NCI-H526 treated with DMSO at 0.1 percent for 48 hours (cell line): ENCODE measurements at regions not wholly inside any gene's neighbourhood (a gene's known extent, or its start where the extent isn't known, plus 50 kb on each side); places are given as distances from the start of the nearest gene placed in this dataset.
"Not testable (repeated sequence)": the region's sequence is repeated elsewhere in the genome, so short reads cannot be mapped to it uniquely, and the experiment has no call there.

ENCODE experiments used
- DNase-seq: peaks from one replicate; lab custom pipeline; 2025; lab: John Stamatoyannopoulos, UW

DNA sequence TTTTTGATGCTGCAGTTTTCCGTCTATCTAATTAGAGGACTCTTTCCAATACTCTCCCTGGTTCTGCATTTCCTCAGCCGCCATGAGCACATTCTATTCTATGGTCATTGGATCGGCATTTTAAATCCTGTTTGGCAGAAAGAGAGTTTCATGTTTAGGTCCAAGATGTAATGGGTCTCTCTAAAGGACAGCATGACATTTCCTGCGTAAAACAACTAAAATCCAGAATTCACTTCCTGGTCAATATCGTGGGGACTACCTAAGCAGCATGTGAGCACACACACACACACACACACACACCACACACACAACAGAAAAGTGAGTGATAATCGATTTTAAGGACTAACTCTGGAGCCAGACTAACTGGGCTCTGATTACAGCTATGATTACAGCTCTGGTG is 757.1 kb upstream of the TPTE start:
- DNase-seq: not testable (repeated sequence)

DNA sequence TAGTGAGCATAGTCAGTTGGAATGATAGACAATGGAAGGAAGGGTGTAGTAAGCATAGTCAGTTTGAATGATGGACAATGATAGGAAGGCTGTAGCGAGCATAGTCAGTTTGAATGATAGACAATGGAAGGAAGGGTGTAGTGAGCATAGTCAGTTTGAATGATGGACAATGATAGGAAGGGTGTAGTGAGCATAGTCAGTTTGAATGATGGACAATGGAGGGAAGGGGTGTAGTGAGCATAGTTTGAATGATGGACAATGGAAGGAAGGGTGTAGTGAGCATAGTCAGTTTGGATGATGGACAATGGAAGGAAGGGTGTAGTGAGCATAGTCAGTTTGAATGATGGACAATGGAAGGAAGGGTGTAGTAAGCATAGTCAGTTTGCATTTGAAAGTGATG is 755.8 kb upstream of the TPTE start:
- DNase-seq: not testable (repeated sequence)

DNA sequence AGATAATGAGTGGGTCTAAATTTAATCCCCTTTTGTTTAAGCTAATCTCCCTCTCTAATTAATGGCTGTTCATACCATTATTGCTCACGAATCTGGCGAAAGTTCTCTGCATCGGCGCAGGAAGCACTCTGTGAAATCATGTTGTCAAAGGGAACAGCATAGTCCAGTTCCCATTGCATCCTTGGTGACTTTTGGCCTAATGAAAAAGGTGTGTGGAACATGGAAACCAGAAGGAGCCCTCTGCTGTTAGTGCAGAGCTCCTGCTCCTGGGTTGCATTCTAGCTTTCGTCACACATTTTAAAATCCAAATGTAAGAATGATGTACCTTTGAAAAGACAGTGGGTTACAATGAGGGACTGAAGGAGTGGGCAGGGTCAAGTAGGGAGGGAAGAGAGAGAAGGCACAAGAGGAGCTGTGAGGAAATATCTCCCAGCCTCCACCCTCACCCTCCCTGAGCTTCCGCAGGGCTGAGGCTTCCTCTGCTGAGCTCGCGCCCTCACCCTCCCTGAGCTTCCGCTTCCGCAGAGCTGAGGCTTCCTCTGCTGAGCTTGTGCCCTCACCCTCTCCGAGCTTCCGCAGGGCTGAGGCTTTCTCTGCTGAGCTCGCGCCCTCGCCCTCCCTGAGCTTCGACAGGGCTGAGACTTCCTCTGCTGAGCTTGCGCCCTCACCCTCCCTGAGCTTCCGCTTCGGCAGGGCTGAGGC is 754.3 kb upstream of the TPTE start:
- DNase-seq: not testable (repeated sequence)

DNA sequence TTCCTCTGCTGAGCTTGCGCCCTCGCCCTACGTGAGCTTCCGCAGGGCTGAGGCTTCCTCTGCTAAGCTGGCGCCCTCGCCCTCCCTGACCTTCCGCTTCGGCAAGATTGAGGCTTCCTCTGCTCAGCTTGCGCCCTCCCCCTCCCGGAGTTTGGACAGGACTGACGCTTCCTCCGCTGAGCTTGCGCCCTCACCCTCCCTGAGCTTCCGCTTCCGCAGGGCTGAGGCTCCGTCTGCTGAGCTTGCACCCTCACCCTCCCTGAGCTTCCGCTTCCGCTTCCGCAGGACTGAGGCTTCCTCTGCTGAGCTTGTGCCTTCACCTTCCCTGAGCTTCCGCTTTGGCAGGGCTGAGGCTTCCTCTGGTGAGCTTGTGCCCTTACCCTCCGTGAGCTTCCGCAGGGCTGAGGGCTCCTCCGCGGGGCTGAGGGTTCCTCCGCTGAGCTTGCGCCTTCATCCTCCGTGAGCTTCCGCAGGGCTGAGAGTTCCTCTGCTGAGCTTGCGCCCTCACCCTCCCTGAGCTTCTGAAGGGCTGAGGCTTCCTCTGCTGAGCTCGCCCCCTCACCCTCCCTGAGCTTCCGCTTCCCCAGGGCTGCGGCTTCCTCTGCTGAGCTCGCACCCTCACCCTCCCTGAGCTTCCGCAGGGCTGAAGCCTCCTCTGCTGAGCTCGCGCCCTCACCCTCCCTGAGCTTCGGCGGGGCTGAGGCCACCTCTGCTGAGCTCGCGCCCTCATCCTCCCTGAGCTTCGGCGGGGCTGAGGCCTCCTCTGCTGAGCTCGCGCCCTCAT is 753.6 kb upstream of the TPTE start:
- DNase-seq: no peak

DNA sequence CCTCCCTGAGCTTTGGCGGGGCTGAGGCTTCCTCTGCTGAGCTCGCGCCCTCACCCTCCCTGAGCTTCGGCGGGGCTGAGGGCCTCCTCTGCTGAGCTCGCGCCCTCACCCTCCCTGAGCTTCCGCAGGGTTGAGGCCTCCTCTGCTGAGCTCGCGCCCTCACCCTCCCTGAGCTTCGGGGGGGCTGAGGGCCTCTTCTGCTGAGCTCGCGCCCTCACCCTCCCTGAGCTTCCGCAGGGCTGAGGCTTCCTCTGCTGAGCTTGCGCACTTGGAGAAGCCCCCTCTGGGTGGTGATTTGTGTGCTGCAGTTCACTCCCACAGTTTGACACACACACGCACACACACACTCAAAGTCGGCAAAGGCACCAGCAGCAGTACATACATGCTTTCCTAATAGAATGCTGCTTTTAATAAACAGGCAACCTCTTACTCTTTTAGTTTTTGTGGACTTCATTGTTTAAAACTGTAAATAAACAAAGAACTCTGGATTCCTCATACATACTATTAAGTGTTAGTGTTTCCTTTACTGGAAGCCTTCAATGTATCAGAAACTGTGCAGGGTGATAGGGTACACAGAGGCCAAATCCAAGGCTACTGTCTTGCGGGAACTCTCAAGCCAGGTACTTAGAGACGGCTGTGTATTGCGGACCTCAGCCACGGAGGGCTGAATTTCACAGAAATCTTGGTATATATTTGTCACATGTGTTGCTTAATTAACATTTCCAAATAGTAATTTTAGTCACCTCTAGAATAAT is 752.8 kb upstream of the TPTE start:
- DNase-seq: not testable (repeated sequence)

DNA sequence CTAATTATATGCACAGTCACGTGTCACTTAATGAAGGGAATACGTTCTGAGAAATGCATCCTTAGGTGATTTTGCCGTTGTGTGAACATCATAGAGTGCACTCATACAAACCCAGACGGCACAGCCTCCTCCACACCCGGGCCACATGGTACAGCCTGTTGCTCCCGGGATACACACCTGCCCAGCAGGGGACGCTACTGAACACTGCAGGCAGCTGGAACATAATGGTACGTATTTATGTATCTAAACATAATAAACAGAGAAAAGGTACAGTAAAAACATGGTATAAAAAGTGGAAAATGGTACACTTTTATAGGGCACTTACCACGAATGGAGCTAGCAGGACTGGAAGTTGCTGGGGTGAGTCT is 752.3 kb upstream of the TPTE start:
- not testable (repeated sequence) for DNase-seq

DNA sequence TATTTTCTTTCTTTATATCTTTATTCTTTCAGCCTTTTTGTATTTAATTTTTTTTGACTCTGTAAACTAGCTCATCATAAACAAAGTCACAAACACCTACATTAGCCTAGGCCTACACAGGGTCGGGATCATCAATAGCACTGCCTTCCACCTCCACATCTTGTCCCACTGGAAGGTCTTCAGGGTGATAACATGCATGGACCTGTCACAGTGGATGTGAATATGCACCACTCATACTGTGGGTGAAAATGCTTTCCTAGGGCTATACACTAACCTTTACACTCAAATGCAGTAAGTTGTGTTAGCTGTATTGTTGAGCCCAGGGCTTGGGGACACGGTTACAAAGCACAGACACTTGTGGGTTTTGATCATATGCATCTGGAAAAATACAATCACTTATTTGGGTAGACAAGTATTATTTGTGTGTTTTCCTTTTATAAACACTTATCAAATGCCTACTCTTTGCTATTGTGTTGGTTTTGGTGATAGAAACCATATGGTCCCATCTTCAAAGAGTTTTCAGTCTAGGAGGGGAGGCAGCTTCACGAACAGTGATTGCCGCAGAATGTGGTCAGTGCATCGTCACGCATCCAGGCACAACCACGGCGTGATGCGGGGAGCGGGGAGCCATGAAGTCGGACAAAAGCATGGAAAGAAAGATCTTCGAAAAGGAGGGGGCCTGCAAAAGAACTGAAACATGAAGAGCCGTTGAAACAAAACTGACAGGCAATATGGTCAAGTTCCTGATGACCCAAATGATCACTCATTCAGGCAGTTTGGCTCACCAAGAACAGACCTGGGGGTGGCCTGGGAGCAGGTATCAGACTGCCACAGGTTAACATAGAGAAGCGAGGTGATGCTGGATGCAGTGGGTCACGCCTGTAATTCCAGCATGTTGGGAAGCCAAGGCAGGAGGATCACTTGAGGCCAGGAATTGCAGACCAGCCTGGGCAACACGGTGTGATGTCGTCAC is 751.4 kb upstream of the TPTE start:
- not testable (repeated sequence) for DNase-seq

DNA sequence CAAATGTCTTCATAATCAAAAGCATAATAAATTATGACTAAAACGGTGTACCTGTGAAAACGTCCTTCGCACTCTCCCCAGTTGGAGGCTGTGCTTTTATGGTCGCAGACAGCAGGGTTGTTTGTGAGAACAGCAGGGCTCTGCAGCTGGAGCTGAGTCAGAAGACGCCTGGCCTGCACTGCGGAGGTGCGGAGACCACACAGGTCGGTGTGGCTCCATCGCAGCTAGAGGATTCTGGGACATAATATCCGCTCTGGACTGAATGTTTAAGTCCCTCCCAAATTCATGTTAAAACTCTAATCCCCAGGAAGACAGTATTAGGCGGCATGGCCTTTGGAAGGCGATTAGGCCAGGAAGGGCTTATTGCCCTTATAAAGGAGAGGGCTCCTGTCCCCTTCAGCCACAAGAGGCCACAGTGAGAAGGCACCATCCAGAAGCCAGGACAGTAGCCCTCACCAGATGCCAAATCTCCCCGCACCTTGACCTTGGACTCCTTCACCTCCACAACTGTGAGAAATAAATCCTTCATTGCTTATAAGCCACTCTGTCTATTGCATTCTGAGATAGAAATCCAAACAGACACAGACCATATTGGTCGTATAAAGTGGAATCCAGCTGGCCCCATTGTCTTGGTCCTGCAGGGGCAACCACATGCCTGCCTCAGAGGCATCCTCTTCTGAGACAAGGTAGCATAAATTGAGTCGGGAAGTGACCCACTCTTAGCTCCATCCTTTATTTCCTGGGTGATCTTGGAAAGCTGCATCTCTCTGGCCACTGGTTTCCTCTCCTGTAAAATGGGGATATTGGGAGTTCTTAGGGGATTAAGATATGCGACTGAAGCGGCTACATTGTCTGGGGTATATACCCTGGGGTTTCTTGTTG is 749.7 kb upstream of the TPTE start:
- DNase-seq: not testable (repeated sequence)

DNA sequence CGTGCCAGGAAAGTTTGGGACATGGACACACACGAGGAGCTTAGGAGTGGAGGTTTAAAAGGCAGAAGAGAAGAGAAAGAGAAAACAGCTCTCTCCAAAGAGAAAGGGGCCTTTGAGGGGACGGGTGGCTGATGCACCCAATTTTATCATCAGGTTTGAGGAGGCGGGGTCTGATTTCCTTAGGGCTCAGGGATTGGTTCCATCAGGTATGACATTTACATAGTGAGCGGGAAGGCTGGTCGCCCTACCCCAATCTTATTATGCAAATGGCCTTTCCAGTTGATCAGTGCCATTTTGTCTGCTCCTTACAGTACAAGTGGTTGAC is 749.1 kb upstream of the TPTE start:
- no peak for DNase-seq

DNA sequence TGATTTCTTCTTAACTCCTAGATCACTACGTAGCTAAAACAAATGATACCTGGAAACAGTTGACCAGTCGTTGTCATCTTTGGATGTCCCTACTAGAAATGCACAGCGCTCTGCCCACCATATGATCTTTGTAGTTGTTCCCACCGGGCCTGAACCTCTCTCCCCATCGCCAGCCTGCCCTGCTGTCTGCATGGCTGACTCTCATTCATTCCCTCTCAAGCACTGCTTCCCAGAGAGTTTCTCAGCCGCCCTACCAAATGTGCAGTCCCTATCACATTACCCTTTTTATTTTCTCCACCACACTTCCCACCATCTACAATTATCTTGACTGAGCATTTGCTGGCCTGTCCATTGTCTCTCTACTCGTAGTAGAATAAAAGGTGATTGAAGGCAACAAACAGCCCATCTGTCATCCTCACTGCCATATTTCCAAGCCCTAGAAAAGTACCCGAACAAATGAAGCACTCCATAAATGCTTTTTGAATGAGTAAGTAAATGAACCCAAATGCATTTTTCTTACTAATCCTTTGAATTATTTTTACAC is 748.4 kb upstream of the TPTE start:
- not testable (repeated sequence) for DNase-seq

DNA sequence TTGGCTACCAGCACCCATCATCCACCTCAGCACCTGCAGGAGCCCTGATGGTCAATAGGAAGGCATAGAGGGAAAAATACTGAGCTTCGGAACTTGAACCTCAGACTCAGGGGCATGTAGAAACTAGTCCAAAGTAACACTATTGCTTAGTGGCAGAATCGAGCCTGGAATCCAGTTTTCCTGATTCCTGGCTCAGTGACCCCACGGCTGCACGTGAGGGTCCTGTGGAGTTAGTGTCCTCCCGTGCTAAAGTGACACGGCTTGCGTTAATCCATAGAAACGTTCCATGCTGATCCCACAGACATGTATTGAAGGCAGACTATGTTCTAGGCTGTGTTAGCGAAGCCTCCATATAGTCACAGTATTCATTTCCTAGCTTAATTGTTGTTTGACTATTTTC is 747.0 kb upstream of the TPTE start:
- no peak for DNase-seq

DNA sequence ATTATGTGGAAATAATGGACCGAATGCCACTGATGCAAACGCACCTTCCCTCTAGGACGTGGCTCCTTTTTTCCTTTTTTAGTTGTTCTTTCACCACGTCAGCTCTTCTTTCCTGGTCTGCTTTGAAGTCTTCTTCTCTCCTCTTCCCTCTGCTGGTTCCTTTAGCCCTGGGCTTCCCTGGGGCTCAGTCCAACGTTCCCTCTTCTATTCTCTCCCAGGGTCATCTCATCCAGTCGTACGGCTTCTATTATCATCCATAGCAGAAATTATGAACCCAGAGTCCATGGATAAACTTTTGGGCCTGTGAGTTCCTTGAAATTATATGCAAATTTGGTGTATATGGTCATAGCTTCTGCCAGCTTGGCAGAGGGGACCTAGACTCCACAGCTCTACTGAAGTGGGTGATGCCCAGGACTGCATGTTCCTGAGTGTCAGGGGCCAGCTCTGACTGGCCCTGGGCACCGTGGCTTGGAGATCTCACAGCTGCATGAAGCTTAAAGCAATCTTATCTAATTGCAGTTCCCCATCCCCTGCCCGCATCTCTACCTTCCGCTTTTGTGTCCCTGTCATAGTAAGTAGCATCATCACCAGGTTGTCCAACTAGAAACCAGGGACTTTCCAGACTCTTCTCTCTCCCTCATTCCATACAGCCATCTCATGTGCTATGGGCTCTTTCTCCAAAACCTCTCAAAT is 746.3 kb upstream of the TPTE start:
- not testable (repeated sequence) for DNase-seq

DNA sequence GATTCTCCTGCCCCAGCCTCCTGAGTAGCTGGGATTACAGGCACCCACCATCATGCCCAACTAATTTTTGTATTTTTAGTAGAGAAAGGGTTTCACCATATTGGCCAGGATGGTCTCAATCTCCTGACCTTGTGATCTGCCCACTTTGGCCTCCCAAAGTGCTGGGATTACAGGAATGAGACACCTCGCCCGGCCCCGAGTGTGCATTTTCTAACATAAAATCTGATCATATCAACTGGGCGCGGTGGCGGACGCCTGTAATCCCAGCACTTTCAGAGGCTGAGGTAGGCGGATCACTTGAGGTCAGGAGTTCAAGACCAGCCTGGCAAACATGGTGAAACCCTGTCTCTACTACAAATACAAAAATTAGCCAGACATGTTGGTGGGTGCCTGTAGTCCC is 745.5 kb upstream of the TPTE start:
- not testable (repeated sequence) for DNase-seq

DNA sequence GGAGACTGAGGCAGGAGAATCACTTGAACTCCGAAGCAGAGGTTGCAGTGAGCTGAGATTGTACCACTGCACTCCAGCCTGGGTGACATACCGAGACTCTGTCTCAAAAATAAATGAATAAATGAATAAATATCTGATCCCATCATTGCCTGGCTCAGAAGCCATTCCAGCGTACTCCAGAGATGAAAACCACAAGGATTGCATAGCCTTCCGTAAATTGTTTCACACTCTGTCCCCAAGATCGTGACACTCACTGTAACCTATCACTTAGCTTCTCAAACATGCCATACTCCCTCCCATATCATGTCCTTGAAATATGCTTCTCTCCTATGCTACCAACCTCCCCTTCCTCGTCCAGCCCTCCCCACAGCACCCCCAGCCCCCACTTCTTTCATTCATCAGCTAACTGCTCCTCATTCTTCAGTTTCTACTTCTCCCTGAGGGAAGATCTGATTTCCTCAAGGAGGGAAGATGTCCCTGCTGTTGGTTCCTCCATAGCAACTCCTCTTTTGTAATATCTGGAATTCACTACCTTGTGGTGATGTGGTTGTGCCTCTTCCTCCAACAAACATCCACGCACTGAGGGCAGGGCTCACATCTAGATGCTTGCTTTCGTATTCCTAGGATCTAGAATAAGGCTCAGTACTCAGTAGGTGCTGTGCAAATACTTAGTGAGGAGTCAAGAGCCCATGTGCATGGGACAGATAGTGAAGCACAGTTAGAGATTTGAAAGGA is 744.9 kb upstream of the TPTE start:
- DNase-seq: not testable (repeated sequence)

DNA sequence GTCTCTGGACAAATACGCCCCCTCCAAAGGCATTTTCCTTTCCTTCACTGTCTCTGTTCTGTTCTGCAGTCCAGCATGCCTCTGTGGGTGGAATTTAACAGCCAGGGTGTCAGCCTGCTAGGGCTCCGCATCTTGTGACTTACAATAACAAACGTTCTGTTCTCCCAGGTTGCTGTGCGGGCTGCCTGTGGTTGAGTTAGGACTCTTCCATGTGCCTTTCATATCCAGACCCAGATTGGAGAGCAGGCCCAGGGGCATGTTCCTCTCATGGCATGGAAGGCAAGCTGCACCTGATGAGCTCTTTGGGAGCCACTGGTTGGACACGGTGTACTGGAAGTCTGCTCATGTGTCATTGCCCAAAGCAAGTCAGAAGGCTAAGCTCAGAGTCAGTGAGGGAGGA is 742.8 kb upstream of the TPTE start:
- not testable (repeated sequence) for DNase-seq

DNA sequence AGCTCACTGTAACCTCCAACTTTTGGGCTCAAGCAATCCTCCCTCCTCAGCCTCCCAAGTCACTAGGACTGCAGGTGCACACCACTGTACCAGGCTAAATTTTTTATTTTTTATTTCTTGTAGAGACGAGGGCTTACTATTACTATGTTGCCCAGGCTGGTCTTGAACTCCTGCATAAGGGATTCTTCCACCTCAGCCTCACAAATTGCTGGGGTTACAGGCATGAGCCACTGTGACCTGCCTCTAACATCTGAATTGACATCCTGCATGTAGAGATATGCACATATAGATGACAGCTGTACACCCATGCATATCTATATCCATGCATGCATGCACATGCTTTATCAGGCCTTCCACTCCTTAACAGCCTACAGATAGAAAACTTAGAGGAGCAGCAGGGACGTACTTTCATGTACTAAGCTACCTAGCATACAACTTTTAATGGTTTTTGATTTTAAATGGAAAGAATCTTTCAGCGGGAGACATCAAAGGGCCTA is 740.9 kb upstream of the TPTE start:
- DNase-seq: no peak

DNA sequence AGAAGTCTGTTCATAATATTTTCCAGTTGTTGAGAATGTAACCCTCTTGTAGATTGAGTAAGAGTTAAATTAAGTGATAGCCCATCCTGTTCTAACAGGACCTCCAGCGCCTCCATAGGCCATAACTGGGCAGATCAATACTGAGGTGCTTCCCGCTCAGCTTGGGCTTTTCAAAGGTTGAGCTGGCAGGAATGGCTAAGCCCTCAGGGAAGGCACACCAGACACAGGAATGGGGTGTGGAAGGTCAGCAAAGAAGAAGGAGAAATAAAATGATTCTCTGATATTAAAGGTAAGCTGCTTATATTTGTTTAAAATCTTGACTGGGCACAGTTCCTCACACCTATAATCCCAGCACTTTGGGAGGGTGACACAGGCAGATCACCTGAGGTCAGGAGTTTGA is 737.8 kb upstream of the TPTE start:
- DNase-seq: not testable (repeated sequence)

DNA sequence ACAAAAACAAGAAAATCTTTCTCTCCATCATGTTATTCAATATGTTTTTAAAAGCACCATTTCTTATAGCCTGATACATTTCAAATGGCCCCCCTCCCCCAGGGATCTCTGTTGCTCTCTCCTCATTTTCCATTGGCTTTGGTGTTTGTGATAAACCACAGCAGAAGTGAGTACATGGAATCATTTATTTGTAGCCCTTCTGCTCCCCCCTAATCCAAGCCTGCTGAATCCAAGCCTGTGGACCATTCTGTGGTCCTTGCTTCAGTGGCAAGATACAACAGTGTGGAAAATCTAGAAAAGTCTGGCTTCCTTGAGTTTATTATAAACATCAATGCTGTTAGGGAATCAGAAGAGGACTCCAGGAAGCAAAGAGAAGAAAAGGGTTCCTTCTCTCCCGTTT is 737.2 kb upstream of the TPTE start:
- DNase-seq: not testable (repeated sequence)

DNA sequence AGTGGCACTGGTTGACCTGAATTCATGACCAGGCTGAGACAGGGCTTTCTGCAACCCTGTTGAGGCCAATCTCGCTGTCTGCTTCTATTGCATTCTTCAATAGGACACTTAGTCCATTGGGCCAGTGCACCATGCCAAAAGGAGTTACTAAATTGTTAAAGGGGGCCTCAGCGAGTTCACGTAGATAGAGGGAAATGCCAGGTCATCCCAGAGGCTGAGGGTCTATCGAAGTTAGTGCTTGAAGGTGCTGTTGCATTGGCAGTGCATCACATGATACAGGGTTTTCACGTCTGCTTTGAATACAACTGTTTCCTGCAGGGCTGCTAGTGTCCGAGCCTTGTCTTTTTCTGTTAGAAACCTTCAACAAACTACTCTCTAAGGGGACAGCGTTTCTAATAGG is 735.3 kb upstream of the TPTE start:
- not testable (repeated sequence) for DNase-seq
